GM18867 (cell line): ENCODE measurements at regions not wholly inside any gene's neighbourhood (a gene's known extent, or its start where the extent isn't known, plus 50 kb on each side); places are given as distances from the start of the nearest gene placed in this dataset.
"Not testable (repeated sequence)": the region's sequence is repeated elsewhere in the genome, so short reads cannot be mapped to it uniquely, and the experiment has no call there.

Source experiments
- ATAC-seq: cut with Tn5 transposase; IDR thresholded peaks from one replicate; pipeline ENCODE4 v1.9.1; 2021; ENCODE audit warnings: mild to moderate bottlenecking, moderate library complexity; ENCODE audit not compliant: unreplicated experiment

DNA sequence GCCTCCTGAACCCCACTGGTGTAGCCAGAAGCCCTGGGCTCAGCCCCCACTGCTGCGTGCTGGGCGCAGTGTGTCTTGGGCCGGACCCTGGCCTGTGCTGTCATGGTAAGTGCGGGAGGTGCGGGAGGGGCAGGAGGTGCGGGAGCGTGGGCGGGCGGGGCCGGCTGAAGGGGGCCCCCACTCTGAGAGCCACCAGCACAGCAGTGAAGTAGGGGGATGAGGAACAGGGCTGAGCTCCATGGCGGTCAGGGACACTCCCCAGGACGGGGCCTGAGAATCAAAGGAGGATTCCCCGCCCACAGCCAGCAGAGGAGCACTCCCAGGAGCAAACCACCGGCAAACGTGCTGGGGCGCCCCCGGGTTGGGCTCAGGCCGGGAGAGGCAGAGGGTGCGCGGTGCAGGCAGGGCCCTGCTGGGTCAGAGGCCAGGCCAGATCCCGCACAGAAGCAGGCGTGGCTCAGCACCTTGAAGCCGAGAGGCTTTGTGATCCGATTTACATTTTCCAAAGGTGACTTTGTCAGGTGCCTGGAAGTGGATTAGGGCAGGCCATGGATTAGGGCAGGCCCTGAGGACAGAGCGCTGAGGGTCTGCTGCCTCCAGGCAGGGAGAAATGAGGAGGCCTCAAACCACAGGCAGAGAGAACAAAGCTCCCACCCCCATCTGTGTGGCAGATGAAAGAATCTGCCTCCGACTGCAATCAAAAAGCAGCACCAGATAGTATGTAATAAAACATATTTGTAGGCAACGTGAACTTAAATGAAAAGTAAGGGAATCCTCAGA lies 152.0 kb upstream of the RAB6C start:
- ATAC-seq = no peak

DNA sequence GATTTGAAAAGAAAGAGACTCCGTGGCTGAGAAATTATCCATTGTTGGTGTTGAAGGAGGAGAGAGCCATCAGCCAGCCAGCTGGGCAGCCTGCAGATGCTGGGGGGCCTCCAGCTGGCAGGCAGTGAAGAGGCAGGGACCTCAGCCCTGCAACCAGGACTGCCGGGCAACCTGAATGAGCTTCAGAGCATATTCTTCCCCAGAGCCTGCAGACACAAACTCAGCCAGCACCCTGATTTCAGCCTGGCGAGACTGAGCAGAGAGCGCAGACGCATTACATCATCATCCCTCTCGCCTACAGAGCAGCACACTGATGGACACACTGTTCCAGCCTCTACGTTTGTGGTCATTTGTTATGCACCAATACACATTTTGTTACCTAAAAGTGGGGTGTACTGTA lies 150.7 kb upstream of the RAB6C start:
- no peak for ATAC-seq

DNA sequence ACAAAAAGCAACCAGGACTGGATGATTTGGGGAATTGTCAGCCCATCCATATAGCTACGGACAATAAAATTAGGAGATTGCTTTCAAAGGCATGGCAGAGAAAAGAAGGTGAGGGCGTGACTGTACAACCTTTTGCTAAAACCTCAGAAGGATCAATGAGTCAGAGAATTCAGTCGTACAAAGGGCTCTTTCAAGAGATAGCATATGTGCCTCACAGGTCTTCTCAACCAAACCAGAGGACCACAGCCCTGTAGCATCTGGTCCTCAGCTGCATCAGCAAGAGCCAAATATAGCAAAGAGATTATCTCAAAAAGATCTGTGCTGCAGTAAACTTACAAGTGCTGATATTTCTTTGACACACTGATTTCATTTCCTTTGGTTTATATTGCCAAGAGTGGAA lies 149.9 kb upstream of the RAB6C start:
- no peak for ATAC-seq

DNA sequence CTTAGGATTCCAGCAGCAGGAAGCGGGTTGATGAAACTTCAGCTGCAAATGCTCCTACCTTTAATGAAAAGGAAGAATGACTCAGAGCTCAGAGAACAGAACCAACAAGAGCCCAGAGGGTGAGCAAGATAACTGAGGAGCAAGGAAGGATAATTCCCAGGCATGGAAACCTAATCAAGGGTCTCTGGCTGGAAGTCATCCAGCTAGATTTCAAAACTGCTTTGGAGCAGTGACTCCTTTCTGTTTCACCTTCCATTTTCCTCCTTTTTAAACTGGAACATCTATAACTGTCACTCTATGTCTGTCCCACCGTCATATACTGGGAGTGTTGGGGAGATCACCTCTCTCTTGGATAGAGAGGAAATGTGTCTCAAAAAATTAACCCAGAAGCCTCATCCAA lies 148.4 kb upstream of the RAB6C start:
- no peak for ATAC-seq

DNA sequence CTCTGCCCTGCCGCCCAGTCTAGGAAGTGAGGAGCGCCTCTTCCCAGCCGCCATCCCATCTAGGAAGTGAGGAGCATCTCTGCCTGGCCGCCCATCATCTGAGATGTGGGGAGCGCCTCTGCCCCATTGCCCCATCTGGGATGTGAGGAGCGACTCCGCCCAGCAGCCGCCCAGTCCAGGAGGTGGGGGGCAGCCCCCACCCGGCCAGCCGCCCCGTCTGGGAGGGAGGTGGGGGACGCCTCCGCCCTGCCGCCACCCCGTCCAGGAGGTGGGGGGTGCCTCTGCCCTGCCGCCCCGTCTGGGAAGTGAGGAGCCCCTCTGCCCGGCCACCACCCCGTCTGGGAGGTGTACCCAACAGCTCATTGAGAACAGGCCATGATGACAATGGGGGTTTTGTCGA lies 146.0 kb upstream of the RAB6C start:
- not testable (repeated sequence) for ATAC-seq

DNA sequence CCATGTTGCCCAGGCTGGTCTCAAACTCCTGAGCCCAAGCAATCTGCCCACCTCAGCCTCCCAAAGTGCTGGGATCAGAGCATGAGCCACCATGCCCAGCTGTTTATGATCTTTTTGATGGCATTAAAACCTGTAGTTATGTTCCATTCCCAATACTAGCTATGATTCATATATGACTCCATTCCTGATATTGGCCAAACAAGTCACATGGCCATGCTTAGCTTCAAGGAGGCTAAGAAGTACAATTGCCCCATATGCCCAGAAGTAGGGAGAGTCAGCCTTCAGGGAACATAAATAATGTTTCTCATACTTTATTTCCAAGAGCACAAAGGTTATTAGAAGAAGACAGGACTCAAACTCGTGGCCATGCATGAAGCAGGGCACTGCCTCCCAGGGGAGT lies 132.4 kb upstream of the RAB6C start:
- no peak for ATAC-seq

DNA sequence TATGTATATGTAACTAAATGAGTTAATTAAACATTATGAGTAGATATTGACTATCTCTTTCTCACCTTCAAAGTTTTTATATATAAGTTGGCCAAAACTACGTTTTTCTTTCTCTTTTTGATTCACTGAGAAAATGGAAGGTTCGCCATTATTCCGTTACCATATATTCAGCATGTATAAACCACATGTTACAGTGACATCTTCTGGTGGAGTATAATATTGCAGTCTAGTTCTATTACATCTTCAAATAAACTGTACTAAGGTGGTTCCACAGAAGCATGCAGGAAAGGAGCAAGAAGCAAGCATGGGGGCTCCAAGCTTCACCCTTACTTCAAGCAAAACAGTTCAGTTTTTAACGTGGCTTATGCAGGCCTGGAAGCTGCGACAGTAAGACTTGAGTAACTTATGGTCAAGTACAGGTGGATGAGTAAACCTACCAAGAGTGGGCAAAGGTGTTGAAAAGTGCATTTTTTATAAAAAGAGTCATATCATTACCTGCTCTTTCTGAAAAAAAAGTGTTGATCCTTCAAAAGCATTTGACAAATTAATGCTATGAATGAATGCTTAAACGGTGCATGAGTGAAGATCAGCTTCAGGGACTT lies 129.8 kb upstream of the RAB6C start:
- peak; percentile 84 for ATAC-seq

DNA sequence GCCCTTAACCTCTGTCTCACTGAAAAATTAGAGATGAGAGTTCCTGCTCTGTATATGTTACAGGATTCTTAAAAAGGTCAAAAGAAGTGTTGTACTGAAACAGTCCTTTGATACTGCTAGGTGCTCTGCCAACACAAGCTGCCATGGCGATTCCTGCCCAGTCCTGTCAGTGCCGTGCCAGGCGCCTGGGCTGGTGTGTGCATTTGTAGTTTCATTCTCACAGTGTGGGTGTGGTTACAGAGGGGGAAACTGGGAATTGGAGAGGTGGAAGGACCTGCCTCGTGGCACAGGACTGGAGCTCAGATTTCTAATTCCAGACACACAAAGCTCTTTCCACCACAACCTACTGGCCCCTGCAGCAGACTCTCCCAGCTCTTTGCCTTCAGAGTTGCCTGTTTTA lies 122.3 kb upstream of the RAB6C start:
- ATAC-seq = no peak

DNA sequence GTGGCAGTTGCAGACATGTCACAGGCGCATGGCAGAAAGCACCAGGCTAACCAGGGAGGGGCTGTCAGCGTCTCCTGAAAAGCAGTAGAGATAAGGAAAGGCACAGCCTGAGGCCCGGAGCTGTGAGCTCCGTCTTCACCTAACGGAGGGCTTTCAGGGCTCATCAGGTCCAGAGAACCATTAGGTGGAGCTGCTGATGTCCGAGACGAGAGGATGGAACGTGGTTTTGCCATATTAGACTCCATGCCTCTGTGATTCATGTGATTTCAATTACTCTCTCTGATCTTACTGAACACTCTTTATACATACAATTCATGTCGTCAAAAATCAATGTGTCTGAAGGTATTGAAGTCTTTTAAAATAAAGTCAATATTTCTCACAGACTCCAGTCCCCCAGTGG lies 120.3 kb upstream of the RAB6C start:
- ATAC-seq = no peak

DNA sequence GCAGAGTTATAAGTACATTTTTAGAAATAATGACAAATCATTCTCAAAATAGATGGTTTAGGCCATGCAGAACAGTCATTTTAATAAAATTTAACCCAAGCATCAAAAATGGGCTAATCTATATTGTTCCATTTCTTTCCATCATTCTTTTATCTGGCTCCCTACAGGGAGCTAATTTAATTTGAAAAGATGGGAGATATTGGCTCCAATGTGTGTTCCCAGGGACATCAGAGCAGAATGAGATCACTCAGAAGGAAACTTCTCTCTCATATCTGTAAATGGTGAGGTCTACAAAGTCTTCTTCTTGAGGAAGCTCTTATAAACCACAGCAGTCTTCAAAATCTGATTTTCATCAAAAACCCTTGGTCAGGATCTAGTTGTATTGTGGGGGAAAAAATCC lies 119.4 kb upstream of the RAB6C start:
- no peak for ATAC-seq

DNA sequence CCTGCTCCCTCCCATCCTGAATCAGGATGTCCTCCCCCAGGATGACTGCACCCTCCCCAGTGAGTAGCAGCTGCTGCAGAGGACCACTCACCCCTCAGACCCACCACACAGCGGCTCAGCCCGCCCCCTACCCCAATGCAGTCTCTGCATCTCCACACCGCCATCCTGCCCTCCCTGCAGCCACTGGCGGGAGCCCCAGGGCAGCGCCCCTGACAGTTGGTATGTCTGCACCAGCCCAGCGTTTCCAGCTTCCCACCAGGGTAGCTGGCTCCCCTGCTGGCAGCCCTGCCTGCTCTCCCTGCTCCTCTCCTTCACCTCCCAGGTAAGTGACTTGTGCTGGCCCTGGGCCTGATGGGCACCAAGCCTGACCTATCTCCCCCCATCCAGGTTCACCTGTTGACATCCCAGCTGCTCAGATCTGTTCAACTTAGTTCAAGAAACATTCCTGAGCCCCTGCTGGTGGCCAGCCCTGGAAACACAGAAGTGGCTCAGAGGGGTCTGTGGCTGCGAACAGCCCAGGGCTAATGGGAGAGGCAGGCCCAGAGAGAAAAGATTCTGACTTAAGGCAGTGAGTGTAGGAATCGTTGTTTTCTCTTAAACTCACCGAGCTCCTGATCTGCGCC lies 117.7 kb upstream of the RAB6C start:
- ATAC-seq = no peak

DNA sequence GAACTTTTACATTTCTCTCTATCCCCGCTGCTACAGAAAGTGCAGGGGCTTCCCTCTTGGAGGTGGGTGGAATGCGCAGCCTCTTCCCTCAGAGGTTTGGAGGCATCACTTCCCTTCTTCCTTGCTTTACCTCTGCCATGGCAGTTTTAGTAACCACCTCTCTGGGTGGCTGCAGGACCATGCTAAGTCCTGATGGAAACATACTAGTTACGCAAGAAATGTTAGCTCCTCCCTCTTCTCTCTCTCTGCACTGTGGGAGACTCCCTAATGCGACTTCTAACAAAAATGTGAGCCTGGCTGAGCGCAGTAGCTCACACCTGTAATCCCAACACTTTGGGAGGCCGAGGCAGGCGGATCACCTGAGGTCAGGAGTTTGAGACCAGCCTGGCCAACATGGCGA lies 116.8 kb upstream of the RAB6C start:
- ATAC-seq = no peak

DNA sequence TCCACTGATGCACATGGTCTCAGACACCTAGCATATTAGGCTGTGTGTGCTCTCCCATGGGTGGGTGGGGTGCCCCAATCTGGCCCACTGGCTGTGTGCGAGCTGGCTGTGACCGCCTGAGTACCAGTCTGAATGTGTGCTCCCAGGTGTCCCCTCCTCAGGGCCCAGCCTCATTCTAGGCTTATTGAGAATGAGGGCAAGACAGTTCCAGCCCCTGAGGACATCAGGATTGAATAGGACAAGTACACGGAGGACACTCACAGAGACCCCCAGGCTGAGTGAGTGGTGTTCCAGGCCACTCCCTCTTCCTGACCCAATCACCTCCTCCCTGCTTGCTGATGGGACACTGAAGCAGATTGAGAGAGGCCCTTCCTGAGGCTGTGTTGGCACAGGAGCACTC lies 116.1 kb upstream of the RAB6C start:
- no peak for ATAC-seq

DNA sequence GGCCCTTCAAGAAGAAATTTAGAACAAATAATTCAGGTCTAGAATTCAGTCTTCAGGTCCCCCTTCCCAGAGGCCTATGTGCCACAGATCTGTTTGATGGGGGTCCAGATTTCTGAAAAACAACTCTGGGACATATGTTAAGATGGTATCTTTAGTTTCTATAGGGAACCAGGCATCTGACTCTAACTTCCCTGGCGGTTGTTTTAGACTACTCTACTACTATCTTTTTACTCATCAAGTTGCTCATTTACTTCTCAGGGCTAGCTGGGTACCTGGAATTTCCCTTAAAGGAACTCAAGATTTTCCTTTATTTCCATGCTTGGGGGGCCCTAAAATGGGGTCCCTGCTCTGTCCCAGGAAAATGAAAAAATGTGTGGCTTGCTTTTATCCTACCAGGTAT lies 114.7 kb upstream of the RAB6C start:
- ATAC-seq = no peak

DNA sequence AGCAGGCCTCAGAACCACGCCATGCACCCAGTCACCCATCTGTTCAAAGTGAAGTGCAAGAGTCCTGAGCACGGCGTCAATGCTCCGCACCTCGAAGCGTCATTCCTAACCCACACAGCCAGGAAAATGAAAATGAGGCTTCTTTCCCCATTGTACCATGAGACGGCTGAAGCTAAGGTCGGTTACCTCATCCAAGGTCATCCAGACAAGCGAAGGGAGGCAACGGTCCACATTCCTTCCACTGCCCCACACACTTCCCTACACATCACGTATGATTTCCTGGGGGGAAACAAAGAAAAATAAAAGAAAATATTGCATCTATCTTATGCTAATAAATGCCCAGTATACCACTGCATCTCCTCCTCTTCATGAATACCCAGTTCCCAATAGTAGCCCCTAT lies 113.5 kb upstream of the RAB6C start:
- ATAC-seq = no peak

DNA sequence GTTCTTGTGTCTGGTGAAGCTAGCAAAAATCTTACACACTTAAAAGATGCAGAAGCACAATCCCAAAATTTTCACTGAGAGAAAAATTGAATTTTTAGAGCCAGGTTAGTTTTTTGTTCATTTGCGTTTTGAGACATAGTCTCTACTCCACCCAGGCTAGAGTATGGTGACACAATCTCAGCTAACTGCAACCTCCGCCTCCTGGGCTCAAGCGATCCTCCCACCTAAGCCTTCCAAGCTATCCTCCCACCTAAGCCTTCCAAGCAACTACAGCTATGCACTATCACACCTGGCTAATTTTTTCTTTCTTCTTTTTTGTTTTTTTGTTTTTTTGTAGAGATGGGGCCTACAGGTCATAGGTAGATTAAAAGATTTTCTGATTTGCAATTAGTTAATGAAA lies 113.1 kb upstream of the RAB6C start:
- ATAC-seq = no peak

DNA sequence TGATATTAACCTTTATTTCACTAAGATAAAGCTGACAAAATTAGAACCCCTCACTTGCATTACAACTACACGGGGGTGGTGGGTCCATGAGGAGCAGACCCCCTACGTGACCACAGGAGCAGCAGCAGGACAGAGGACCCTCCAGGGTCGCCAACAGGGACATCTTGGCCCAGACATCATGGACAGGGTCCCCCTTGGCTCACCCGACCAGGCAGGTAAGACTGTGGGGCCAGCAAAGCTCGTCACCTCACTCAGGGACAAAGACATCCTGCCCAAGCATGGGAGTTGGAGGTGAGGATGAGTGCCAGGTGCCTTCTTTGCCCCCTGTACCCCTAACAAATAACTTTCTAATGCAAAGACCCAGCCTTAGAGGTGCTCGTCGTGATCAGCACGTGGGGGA lies 111.3 kb upstream of the RAB6C start:
- ATAC-seq = no peak

DNA sequence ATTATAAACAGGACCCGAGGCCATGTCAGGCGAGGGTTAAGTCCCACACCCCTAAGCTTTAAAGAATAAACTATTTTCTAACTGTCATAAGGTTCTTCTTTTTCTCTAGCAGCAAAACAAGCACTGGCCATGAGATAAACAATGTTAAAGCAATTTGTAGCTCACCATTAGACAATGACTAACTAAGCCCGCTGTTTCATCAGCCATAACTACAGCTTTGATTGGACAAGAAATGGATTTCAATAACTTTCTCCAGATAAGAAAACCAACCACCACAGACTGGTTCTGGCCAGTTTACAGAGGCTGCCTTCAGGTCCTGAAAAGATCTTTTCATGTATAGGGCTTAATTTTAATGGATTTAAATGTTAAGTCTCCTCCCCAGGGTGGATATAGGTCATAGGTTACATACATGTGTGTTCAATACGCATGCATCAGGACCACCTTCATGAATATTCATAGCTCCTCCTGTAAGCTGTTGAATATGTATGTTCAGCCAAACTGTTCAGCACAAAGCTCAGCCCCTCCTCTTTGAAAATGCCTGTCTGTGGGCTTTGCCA lies 108.7 kb upstream of the RAB6C start:
- no peak for ATAC-seq

DNA sequence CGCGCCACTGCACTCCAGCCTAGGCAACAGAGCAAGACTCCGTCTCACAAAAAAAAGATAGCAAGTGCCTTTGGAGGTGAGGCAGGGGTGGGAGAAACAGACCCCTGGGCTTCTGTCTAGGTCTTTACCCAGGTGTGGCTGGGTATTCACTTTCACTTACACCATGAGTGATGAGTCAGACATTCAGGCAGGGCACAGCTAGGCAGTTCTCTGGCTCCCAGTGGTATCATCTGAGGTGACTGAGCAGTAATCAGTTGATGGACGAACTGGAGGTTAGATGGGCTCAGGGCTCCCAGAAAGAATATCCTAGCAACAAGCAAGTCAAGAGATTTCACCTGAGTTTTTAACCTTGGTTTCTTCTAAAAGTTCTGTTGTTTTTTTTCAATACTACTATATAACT lies 107.0 kb upstream of the RAB6C start:
- no peak for ATAC-seq

DNA sequence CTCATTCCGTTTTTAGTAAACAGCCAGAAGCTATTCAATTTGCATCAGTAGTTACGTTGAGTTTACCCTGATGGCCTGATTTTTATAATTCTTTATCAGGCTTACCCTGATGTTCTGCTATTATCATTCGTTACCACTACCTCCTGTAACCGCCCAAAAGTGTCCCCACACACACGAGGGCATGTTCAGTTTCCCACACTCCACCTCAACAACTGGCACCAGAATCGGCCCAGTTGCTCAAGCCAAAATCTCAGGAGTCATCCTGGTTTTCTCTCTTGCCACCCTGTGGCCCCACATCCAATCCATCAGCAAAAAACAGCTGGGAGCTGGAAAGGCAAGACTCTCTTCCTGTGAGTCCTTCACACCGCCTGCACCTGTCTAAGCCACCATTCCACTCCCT lies 102.9 kb upstream of the RAB6C start:
- ATAC-seq = no peak

DNA sequence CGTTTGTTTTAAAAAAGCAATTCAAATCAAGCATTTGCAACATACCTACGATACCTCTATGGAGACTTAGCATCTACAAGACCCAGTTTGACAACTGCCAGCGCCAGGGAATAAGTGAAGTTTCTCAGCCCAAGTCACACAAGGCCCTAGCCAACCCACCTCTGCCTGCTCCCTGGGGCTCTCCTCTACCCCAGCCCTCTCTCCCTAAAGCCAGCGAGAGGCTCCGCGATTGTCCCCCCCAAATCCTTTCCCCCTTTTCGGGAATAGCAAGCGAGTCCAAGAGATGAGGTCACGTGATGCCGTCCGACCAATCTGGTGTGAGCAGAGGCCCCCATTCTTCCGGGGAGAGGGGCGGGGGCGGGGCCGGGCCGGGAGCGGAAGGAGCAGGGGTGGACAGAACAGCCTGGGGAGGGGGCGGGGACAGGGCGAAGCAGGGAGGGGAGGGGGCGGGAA lies 102.2 kb upstream of the RAB6C start:
- peak; percentile 81 for ATAC-seq
